T-helper 9 cell (primary cell): ENCODE measurements at regions not wholly inside any gene's neighbourhood (a gene's known extent, or its start where the extent isn't known, plus 50 kb on each side); places are given as distances from the start of the nearest gene placed in this dataset.
"Not testable (repeated sequence)": the region's sequence is repeated elsewhere in the genome, so short reads cannot be mapped to it uniquely, and the experiment has no call there.

Experiments
- DNase-seq: peaks from one replicate; pipeline ENCODE4 v3.0.0-alpha.2; 2020

DNA sequence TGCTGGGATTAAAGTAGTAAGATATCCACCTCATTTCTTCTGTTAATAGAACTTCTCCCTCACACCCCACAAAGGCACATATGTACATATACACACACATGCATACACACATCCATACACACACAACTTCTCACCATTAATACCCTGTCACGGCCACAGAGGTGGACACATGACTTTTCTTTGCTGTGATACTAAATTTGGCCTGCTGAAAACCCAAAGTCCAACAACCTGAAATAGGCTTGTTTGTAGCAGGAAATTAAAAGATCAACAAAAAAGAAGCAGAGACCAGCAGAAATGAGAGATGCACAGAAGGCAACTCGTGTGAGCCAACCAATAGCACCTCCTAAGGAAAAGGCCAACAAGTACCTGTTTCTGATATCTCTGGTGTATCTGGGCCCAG lies 128.7 kb upstream of the PCGF5 start:
- DNase-seq: no peak

DNA sequence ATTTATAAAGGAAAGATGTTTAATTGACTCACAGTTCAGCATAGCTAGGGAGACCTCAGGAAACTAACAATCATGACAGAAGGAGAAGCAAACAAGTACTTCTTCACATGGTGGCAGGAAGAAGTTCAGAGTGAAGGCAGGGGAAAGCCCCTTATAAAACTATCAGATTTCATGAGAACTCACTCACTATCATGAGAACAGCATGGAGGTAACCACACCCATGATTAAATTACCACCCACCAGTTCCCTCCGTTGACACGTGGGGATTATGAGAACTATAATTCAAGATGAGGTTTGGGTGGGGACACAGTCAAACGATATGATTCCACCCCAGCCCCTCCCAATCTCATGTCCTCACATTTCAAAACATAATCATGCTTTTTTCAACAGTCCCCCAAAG lies 124.2 kb upstream of the PCGF5 start:
- no peak for DNase-seq

DNA sequence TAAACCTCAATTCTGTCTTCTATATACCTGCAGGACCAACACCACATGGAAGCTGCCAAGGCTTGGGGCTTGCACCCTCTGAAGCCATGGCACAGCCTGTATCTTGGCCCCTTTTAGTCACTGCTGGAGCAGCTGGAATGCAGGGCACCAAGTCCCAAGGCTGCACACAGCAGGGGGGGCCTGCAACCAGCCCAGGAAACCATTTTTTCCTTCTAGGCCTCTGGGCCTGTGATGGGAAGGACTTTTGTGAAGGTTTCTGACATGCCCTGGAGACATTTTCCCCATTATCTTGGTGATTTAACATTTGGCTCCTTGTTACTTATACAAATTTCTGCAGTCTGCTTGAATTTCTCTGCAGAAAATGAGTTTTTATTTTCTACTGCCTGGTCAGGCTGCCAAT lies 123.2 kb upstream of the PCGF5 start:
- no peak for DNase-seq

DNA sequence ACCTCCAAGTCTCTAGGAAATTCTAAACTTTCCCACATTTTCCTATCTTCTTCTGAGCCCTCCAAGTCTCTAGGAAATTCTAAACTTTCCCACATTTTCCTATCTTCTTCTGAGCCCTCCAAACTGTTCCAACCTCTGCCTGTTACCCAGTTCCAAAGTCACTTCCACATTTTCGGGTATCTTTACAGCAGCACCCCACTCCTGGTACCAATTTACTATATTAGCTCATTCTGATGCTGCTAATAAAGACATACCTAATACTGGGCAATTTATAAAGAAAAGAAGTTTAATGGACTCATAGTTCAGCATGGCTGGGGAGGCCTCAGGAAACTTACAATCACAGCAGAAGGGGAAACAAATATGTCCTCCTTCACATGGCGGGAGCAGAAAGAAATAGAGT lies 122.4 kb upstream of the PCGF5 start:
- not testable (repeated sequence) for DNase-seq

DNA sequence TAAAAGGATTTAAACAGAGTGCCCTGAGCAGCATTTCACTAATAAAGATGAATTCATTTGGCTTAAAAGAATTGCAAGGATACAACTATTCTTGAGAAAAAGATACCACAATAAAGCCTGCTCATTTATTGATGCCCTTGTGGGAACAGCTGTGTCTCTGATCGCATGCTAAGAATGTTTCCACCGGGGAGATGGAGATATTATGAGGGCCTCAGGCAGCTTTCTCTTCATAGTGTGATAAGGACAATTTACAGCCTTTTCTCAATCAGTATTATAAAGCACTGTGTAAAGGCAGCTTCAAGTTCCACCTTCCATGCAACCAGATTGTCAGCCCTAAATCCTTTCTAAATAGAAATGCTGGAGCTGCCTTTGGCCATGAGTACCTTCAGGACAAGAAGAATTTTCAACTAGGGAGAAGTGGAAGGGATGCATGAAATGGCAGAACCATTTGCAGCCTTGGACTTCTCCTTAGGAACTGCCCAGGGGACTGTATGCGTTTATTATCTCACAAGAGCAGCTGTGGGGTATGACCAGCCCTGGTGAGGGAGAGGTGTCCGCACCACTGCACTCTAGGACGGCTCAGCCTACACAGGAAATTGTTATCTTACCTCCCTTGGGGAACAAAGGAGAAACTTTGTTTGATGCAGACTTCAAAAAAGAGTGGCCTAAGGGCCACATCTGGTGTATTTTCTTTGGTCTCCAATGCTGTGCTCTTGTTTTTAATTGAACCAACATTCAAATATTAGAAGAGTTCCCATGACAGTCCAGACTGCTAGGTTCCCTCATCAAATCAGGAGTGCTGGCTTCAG lies 116.9 kb upstream of the PCGF5 start:
- DNase-seq: no peak

DNA sequence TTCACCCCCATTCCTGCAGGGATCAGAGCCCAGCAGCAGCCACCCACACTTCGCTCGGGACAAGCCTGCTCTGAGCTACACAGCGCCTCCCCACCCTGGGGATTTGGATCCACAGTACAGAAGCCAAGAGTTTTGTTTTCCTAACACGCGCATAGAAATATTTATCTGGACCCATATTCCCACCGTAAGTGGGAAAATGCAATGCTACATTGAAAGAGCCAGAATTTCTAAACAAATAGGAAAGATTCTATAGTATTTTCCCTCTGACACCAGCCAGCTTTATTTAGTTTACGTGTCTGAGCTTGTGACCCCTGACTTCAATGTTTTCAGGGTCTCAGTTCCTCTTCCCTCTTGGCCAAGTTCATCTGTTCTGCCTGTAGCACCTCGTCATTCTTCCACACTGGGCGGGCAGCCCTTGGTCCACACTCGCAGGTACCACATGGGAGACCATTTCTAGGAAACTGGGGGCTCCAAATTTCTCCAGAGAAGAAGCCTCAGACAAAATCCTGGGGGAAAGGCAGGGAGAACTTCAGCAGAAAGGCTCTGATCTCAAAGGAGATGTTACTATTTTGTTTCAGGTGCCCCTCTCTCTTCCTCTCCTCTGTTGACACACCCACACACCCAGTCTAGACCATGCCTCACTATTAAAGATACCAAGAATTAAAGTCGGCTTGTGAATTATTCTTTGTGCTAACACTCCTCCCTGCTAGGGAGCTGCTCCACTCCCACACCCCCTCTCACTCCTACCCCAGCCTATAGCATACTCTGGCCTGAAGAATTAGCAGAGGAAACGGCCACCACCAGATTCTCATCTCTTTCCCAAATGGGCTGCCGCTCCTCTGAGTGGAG lies 116.0 kb upstream of the PCGF5 start:
- DNase-seq: no peak

DNA sequence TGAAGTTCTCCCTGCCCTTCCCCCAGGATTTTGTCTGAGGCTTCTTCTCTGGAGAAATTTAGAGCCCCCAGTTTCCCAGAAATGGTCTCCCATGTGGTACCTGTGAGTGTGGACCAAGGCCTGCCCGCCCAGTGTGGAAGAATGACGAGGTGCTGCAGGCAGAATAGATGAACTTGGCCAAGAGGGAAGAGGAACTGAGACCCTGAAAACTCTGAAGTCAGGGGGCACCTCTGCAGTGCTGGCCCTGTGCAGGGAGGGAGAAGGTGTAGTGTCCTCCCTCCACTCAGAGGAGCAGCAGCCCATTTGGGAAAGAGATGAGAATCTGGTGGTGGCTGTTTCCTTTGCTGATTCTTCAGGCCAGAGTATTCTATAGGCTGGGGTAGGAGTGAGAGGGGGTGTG lies 115.2 kb upstream of the PCGF5 start:
- DNase-seq: no peak

DNA sequence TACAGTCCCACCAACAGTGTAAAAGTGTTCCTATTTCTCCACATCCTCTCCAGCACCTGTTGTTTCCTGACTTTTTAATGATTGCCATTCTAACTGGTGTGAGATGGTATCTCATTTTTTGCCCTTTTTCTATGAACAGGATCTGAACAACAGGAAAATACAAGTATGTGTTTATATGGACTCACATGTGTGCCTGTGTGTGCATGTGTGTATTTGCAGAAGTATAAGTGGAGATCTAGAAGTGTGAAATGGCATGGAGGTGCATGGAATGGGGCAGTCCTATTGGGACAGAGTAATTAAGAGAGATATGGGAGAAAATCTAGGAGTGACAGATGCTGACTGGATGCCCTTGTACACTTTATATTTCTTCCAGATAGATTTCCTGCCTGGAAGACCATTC lies 111.6 kb upstream of the PCGF5 start:
- DNase-seq: no peak

DNA sequence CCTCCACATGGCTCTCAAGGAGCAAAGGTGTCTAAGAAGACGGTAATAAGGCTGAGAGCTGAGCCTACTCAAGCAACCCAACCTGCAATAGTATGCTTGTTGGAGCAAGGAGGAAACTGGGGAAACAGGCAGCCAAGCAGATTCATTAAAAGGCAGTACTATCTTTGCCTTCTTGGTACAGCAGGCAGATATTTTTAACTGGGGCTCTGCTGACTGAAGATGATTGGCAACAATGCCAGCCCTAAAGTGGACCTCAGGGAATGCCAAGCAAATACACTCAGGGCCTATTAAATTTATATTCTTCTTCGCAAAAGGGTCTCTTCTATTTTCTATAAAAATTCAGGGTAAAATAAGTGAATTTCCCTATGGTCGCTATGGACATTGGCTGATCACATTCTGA lies 109.4 kb upstream of the PCGF5 start:
- no peak for DNase-seq

DNA sequence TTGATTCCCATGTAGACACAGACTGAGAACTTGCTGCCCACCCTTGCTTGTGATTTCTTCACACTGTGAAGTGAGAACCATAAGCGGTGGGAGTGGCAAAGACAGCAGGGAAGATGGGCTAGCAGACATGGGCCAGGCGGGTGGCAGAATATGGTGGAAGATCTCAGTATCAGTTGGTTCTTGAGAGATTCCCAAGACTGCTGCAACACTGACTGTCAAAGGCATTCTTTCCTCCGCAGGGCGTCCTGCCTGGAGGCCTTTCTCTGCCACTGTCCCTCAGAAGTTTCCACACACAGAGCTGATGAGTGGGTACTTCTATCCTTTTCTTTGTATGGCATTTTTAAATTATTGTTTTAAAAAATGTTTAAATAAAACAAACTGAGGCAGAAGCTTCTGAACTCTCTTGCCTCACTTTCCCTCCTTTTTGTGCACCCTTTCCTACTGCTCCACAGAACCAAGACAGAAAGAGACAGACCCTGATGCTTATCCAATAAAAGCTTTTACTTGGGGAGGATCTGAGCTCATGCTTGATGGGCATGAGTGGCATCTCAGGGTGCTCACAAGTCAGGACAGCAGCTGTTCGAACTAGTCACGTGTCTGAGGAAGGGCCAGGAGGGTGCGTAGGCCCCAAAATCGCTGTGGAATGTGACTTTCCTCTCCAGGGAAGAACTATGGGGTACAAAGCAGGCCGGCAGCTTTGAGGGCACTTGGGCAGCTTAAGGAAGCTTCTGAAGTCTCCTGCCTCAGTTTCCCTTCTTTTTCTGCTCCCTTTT lies 104.7 kb upstream of the PCGF5 start:
- DNase-seq: no peak

DNA sequence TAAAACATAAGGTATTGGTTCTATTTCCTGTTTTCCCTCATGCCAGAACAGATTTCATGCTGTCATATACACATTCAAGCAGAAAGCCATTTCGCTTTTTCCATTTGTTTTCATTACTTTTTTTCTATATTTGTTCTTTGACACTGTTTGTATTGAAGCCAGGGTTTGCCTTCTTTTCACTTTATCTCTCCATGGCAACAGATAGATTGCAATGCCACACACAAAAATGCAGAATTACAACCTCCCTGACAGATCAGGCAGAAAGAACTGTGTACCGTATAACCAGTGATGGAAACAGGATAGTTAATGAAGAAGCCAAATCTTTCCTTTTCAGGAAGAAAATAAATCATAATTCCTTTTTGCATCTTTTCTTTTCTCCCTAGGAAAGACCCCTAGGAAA lies 103.0 kb upstream of the PCGF5 start:
- no peak for DNase-seq

DNA sequence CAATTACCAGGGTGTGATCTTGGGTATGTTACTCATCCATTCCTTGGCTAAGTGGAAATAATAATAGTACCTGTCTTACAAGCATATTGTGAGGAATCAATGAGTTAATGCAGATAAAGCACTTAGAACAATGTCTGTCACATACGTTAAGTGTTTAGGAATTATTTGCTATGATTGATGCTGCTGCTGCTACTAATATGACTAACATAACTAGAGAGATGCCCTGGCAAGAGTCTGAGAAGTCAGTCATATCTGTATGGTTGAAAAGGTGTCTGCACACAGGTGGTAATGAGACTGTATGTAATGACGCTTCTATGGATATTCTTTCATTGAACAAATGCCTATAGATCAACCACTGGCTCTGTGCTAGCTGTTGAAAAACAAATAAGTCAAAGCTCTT lies 100.1 kb upstream of the PCGF5 start:
- DNase-seq: no peak

DNA sequence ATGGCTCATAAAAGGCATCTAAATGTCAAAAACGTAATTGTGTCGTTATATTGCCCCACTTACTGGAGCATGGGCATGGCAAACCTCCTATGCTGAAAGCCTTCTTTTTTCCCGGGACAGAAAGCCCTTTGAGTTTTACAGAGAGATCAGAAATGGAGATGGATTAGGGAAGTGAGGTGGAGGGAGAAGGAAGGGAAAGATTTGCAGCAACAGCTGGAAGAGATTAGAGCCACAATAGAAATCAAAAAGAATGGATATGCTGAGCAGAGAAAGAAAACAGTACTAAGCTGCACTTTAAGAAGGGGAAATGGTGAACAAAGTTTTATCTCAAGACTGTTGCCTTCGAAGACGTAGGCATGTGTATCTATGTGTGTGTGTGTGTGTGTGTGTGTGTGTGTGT lies 97.2 kb upstream of the PCGF5 start:
- DNase-seq: no peak

DNA sequence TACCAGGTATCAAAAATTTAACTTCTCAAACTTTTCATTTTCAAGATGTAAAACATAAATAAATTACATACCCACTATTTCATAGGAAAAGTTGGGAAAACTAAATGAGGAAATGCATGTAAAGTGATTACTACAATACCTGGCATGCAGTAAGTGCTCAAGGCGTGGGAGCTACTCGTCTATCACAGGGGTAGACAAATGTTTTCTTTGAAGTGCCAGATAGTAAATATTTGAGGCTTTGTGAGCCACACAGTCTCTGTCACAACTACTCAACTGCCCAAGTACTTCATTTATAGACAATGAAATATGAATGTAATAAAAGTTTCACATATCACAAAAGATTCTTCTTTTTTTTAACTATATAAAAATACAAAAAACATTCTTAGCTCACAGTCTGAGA lies 96.4 kb upstream of the PCGF5 start:
- no peak for DNase-seq

DNA sequence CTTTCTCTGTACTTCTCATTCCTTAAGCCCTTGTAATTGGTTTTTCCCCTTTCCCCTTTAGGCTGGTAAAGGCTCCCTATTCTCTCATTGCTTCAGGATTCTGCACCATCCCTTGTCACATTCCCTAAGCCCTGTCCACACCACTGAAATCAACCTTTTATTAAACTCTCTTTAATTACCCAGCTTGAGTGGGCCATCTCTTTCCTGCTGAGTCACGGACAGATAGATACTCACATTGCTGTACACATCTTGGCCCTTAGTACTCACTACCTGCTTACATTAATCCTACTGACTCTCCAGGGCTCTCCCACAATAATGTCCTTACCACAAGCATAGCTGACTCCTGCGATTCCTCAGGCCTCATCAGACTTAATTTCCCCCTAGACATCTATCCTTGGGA lies 94.0 kb upstream of the PCGF5 start:
- no peak for DNase-seq

DNA sequence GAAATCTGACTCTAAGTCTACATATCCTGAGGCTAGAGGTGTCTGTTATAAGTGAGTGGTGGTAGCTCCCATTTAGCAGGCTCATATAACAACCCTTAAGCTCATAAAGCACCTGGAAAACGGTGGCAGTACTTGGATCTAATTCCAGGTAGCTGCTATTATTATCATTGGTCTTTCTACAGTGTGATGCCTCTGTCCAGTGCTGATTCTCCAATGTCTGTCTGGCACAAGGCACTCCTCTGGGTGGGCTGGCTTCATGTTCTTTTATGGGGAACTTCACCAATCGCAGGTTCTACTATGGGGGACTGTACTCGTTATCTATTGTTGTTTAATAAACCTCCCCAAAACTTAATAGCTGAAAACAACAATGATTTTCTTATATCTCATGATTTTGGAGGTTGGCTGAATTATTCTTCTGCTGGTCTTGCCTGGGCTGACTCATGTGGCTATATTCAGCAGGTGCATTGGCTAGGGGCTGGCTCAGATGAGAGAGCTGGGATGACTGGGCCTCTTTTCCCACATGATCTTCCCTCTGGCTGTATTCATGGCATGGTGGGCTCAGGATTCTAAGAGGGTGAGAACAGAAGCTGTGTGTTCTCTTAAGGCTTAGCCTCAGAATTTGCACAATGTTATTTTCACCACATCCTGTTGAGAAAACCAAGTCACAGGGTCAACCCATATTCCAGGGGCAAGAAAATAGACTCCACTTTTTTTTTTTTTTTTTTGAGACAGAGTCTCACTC lies 93.0 kb upstream of the PCGF5 start:
- no peak for DNase-seq

DNA sequence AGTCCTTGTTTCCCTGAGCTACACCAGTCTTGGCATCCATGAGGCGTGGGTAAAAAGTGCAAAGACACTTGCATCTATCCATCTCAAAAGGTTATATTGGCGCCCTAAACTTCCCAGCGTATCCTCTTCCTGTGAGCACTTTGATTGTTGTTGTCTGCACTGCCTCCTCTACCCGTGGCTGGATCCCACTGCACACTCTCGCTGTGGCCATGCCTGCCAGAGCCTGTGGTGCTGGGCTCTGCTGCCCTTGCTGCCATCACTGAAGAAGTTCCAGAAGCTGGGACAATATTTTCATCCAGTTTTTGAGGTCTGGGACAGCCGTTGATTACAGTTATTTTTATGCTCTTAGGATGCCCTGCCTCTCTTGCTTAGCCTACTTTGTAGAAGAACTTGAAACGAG lies 85.3 kb upstream of the PCGF5 start:
- DNase-seq: no peak

DNA sequence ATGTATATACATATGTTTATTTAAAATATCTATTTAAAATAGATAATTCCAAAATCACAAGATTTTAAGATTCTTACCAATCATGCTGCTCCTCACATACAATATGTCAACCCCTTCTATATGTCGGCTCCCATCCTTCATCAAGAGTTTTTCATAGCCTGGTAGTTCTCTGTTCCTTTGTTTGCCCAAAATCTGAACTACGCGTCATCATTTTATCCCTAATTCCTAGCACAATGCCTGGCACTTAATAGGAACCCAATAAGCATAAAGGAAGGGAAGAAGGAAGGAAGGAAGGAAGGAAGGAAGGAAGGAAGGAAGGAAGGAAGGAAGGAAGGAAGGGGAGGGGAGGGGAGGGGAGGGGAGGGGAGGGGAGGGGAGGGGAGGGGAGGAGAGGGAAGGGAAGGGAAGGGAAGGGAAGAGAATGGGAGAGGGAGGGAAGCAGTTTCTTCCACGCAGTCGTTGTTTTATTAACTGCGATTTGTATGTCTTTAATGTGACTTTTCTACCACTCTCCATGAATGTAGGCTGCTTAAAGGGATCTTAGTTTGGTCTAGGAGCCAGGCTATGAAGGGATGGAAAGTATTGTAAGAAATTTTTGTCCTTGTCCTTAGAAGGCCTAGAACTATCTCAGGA lies 83.3 kb upstream of the PCGF5 start:
- DNase-seq: no peak

DNA sequence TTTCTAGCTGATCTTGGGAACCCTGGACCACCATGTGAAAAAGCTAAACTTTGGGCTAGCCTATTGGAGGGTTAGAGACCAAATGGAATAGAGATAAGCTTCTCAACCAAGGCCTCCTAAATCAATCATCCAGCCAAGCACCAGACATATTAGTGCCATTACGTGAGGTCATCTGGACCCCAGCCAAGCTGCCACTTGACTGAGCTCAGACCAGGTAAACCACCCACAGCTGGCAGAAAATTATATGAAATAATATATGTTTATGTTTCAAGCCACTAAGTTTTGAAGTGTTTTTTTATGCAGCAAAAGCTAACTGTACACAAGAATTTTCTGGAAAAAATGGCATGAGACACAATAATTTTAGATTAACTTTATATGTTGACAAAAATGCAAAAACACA lies 82.6 kb upstream of the PCGF5 start:
- no peak for DNase-seq

DNA sequence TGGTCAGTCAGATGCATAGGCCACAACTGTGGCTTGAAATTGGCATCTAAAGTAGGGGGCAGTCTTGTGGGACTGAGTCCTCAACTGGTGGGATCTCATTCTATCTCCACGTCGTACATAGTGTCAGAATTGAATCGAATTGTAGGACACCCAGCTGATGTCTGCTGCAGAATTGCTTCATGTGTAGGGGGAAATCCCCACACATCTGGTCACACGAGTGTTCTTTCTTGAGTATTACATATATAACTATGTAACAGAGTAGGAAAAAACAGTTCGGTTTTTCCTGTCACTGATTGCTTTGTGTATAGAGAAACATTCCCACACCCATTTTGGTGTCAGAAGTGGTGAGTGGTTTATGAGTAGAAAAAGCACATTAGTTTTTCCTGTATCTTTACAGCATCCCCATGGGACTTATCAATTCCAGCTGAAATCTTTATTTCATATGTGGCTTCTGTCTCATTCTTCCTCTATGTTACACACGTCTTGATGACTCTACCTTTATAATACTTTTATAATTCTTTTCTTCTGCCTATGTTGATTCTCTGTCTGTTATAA lies 79.4 kb upstream of the PCGF5 start:
- DNase-seq: no peak

DNA sequence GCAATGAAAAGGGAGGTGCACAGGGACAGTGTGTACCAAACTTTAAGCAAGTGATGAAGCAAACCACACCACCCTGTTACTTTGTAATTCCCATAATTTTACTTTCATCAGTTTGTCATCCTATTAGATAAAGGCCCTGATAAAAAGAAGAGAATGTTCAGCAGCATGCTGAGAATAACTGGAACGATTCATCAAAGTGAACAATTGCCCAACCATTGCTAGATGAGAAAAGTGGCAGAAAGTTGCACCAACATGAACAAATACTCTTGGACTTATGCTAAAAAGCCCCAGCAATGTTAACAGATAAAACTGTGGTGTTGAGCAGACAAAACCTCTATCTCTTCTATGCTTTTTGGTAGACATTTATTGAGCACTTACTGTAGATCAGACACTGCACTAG lies 75.5 kb upstream of the PCGF5 start:
- DNase-seq: no peak

DNA sequence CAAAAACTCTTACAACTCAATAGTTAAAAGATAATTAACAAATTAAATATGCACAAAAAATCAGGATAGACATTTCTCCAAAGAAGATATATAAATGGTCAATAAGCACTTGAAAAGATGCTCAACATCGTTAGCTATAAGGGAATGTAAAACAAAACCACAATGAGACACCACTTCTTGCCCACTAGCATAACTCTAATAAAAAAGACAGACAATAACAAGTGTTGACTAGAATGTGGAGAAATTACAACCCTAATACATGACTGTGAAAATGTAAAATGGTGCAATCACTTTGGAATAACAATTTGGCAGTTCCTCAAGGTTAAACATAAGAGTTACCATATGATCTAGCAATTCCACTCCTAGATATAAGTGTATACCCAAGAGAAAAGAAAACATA lies 74.3 kb upstream of the PCGF5 start:
- DNase-seq: no peak
